ENCODE measurements at regions not wholly inside any gene's neighbourhood (a gene's known extent, or its start where the extent isn't known, plus 50 kb on each side); places are given as distances from the start of the nearest gene placed in this dataset.

GRCh38 chr10:25661632-25662031 is 272.4 kb upstream of the MYO3A start:
- DNase-seq, result no peak

- DNase-seq, result no peak
These were observed 267.8 kb upstream of the MYO3A start for GRCh38 chr10:25666276-25666675.

GRCh38 chr10:25675204-25675603 is 258.8 kb upstream of the MYO3A start:
- no peak for DNase-seq

GRCh38 chr10:25675615-25676014 is 258.4 kb upstream of the MYO3A start:
- no peak for DNase-seq

- no peak for DNase-seq
These were observed 255.8 kb upstream of the MYO3A start for GRCh38 chr10:25678220-25678619.

GRCh38 chr10:25678666-25679065 is 255.4 kb upstream of the MYO3A start:
- no peak for DNase-seq

GRCh38 chr10:25682203-25682851 is 251.7 kb upstream of the MYO3A start:
- DNase-seq, result no peak

GRCh38 chr10:25683344-25683743 is 250.7 kb upstream of the MYO3A start:
- DNase-seq, result no peak

GRCh38 chr10:25687521-25687920 is 246.5 kb upstream of the MYO3A start:
- DNase-seq, result no peak

GRCh38 chr10:25689346-25690100 is 244.5 kb upstream of the MYO3A start:
- DNase-seq, result no peak

- no peak for DNase-seq
These were observed 241.3 kb upstream of the MYO3A start for GRCh38 chr10:25692761-25693160.

- DNase-seq, result no peak
These were observed 239.7 kb upstream of the MYO3A start for GRCh38 chr10:25694206-25694933.

GRCh38 chr10:25694971-25695370 is 239.1 kb upstream of the MYO3A start:
- DNase-seq, result no peak

- DNase-seq, result no peak
These were observed 238.4 kb upstream of the MYO3A start for GRCh38 chr10:25695586-25695985.

- DNase-seq, result no peak
These were observed 237.9 kb upstream of the MYO3A start for GRCh38 chr10:25696013-25696708.

GRCh38 chr10:25697412-25697811 is 236.6 kb upstream of the MYO3A start:
- DNase-seq, result no peak

GRCh38 chr10:25698638-25699037 is 235.4 kb upstream of the MYO3A start:
- no peak for DNase-seq

GRCh38 chr10:25699631-25700030 is 234.4 kb upstream of the MYO3A start:
- no peak for DNase-seq

GRCh38 chr10:25701652-25702051 is 232.4 kb upstream of the MYO3A start:
- DNase-seq, result no peak

- DNase-seq, result no peak
These were observed 229.4 kb upstream of the MYO3A start for GRCh38 chr10:25704622-25705021.

GRCh38 chr10:25707572-25707971 is 226.5 kb upstream of the MYO3A start:
- DNase-seq, result no peak

- no peak for DNase-seq
These were observed 225.9 kb upstream of the MYO3A start for GRCh38 chr10:25707976-25708671.

- no peak for DNase-seq
These were observed 220.2 kb upstream of the MYO3A start for GRCh38 chr10:25713894-25714240.
